ENCODE measurements at regions not wholly inside any gene's neighbourhood (a gene's known extent, or its start where the extent isn't known, plus 50 kb on each side); places are given as distances from the start of the nearest gene placed in this dataset.

DNA sequence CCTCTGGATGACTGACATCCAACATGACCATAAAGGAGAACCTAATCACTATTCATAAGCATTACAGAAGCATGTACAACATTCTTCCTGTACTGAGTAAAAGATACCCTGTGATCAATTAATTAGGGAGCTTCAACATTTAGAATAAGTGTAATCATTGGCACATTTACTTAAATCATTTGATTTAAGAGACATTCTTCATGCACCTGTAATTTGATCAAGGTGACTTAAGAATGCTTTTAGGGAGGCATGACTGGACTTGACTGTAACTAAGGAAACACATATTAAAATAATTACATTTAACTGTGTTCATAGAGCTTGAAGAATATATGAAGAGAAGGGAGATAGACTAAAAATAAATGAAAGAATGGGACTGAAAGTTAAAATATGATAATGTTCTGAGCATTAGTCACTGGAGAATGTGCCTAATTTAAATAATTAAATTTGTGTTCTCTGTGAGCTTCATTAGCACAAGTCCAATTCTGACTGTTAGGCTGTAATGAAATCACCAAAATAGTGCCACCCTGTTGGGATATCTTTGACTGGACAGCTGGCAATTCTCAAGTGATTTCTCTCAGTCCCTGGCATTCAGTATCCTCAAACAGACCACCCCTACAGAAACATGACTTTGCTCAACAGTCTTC is 295.5 kb upstream of the ADGRB3 start:
- H3K36me3 ChIP-seq (ENCODE audit: control insufficient read depth, insufficient read depth, low read length), result no peaks in the 10 kb centered on the region
- no peak for TF ChIP-seq U2AF1 (optimal IDR thresholded peaks at IDR 0.05; ENCODE audit: low read depth, low read length)
- TF ChIP-seq TRIM28 (IDR thresholded peaks at IDR 0.05), result no peak
- no peak for TF ChIP-seq ZNF785 (CRISPR knock-in tag; IDR thresholded peaks at IDR 0.05)
- TF ChIP-seq, protein P1, sequence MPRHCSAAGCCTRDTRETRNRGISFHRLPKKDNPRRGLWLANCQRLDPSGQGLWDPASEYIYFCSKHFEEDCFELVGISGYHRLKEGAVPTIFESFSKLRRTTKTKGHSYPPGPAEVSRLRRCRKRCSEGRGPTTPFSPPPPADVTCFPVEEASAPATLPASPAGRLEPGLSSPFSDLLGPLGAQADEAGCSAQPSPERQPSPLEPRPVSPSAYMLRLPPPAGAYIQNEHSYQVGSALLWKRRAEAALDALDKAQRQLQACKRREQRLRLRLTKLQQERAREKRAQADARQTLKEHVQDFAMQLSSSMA (CRISPR knock-in tag; IDR thresholded peaks at IDR 0.05), result no peak
- TF ChIP-seq EGR1 (conservative IDR thresholded peaks at IDR 0.05), result no peak
- TF ChIP-seq, protein P2, sequence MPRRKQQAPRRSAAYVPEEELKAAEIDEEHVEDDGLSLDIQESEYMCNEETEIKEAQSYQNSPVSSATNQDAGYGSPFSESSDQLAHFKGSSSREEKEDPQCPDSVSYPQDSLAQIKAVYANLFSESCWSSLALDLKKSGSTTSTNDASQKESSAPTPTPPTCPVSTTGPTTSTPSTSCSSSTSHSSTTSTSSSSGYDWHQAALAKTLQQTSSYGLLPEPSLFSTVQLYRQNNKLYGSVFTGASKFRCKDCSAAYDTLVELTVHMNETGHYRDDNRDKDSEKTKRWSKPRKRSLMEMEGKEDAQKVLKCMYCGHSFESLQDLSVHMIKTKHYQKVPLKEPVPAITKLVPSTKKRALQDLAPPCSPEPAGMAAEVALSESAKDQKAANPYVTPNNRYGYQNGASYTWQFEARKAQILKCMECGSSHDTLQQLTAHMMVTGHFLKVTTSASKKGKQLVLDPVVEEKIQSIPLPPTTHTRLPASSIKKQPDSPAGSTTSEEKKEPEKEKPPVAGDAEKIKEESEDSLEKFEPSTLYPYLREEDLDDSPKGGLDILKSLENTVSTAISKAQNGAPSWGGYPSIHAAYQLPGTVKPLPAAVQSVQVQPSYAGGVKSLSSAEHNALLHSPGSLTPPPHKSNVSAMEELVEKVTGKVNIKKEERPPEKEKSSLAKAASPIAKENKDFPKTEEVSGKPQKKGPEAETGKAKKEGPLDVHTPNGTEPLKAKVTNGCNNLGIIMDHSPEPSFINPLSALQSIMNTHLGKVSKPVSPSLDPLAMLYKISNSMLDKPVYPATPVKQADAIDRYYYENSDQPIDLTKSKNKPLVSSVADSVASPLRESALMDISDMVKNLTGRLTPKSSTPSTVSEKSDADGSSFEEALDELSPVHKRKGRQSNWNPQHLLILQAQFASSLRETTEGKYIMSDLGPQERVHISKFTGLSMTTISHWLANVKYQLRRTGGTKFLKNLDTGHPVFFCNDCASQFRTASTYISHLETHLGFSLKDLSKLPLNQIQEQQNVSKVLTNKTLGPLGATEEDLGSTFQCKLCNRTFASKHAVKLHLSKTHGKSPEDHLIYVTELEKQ (CRISPR knock-in tag; IDR thresholded peaks at IDR 0.05), result no peak
- TF ChIP-seq SLC30A9 (CRISPR knock-in tag; IDR thresholded peaks at IDR 0.05), result no peak
- no peak for TF ChIP-seq FOXJ3 (CRISPR knock-in tag; IDR thresholded peaks at IDR 0.05)
- TF ChIP-seq HMG20B (CRISPR knock-in tag; IDR thresholded peaks at IDR 0.05), result no peak
- no peak for TF ChIP-seq NONO (IDR thresholded peaks at IDR 0.05; ENCODE audit: low read depth in 2 of 2, low read length in 1 of 2)
- TF ChIP-seq, protein P3, sequence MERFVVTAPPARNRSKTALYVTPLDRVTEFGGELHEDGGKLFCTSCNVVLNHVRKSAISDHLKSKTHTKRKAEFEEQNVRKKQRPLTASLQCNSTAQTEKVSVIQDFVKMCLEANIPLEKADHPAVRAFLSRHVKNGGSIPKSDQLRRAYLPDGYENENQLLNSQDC (CRISPR knock-in tag; IDR thresholded peaks at IDR 0.05), result no peak
- no peak for TF ChIP-seq PHB (CRISPR knock-in tag; IDR thresholded peaks at IDR 0.05)
- TF ChIP-seq, protein P4, sequence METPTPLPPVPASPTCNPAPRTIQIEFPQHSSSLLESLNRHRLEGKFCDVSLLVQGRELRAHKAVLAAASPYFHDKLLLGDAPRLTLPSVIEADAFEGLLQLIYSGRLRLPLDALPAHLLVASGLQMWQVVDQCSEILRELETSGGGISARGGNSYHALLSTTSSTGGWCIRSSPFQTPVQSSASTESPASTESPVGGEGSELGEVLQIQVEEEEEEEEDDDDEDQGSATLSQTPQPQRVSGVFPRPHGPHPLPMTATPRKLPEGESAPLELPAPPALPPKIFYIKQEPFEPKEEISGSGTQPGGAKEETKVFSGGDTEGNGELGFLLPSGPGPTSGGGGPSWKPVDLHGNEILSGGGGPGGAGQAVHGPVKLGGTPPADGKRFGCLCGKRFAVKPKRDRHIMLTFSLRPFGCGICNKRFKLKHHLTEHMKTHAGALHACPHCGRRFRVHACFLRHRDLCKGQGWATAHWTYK (CRISPR knock-in tag; IDR thresholded peaks at IDR 0.05), result no peak
- no peak for TF ChIP-seq PHTF2 (CRISPR knock-in tag; IDR thresholded peaks at IDR 0.05)
- no peak for TF ChIP-seq TSC22D4 (tag; IDR thresholded peaks at IDR 0.05)
- TF ChIP-seq, protein P5, sequence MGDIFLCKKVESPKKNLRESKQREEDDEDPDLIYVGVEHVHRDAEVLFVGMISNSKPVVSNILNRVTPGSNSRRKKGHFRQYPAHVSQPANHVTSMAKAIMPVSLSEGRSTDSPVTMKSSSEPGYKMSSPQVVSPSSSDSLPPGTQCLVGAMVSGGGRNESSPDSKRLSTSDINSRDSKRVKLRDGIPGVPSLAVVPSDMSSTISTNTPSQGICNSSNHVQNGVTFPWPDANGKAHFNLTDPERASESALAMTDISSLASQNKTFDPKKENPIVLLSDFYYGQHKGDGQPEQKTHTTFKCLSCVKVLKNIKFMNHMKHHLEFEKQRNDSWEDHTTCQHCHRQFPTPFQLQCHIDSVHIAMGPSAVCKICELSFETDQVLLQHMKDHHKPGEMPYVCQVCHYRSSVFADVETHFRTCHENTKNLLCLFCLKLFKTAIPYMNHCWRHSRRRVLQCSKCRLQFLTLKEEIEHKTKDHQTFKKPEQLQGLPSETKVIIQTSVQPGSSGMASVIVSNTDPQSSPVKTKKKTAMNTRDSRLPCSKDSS (IDR thresholded peaks at IDR 0.05; ENCODE audit: low read depth, partially characterized antibody), result no peak
- no peak for TF ChIP-seq ERF (CRISPR knock-in tag; IDR thresholded peaks at IDR 0.05)
- H3K4me1 ChIP-seq (replicated peaks in 1 of 2; ENCODE audit: control insufficient read depth in 2 of 2, insufficient read depth in 2 of 2, low read length in 2 of 2), result no peaks in the 10 kb centered on the region

More for the DNA sequence above, 295.5 kb upstream of the ADGRB3 start:
- FAIRE-seq (no peak), DNase-seq (ENCODE audit: extremely low read depth in 1 of 4, low spot score in 3 of 4) (no peak), ATAC-seq (no peak)
- H3K27ac ChIP-seq (ENCODE audit: extremely low read depth, low read depth, low read length), result no peak overlapping the region
- no peaks in the 10 kb centered on the region for H3K9me3 ChIP-seq (replicated peaks; ENCODE audit: control insufficient read depth, insufficient read depth, low read depth, low read length)
- H4K20me1 ChIP-seq (replicated peaks; ENCODE audit: control insufficient read depth, insufficient read depth, low read length), result no peaks in the 10 kb centered on the region
- H3K79me2 ChIP-seq (ENCODE audit: control insufficient read depth, insufficient read depth, low read length), result no peaks in the 10 kb centered on the region
- no peak overlapping the region for H3K4me2 ChIP-seq (ENCODE audit: insufficient read depth, low read length)
- H3K4me3 ChIP-seq, result no peak overlapping the region
- no peaks in the 10 kb centered on the region for H3K9me1 ChIP-seq (ENCODE audit: control insufficient read depth, insufficient read depth, low read length)
- intact Hi-C loops (cut with micrococcal nuclease) (loop anchor here (10.0 kb wide), 2 partner anchors 235 to 625 kb away; no protein-coding TSS in a partner anchor), in situ Hi-C loops (cut with MboI) (loop anchor here (10.0 kb wide), 2 partner anchors 295 to 435 kb away; partner anchors contain the start of gene ADGRB3)
- BruUV-seq (replicated peaks), result no TSS peak
- no peaks in the 10 kb centered on the region for H3K27me3 ChIP-seq (ENCODE audit: control insufficient read depth in 2 of 2, insufficient read depth in 2 of 2, low read length in 2 of 2)
- CTCF ChIA-PET (ENCODE audit: low intra/inter-chr PET ratio), result no interaction called here
- no peak overlapping the region for H2AFZ ChIP-seq (ENCODE audit: low read depth, low read length)
- POLR2A ChIA-PET, result no interaction called here
- no peak overlapping the region for H3K9ac ChIP-seq (ENCODE audit: insufficient read depth in 1 of 2, low read depth in 2 of 2, low read length in 2 of 2)

Data from K562 (cell line).